ENCODE measurements at regions not wholly inside any gene's neighbourhood (a gene's known extent, or its start where the extent isn't known, plus 50 kb on each side); places are given as distances from the start of the nearest gene placed in this dataset.

- ATAC-seq = no peak
- no peak overlapping the region for H3K4me3 ChIP-seq
- Mint-ChIP-seq H3K36me3 (ENCODE audit: low read depth) (no peaks in the 10 kb centered on the region), H3K4me3 (no peak overlapping the region), H3K9me3 (peaks cover 5% of the 10 kb centered on the region; the same call in 1 of the 3 replicates), H3K27me3 (ENCODE audit: insufficient read depth, low read depth, poor library complexity) (peaks cover 14% of the 10 kb centered on the region), H3K4me1 (no peaks in the 10 kb centered on the region), H3K27ac (no peak overlapping the region)
- no peaks in the 10 kb centered on the region for H3F3A ChIP-seq (replicated peaks; ENCODE audit: low read depth)
- H4K20me1 ChIP-seq (replicated peaks; ENCODE audit: insufficient read depth) = no peaks in the 10 kb centered on the region
- no peak for DNase-seq (ENCODE audit: low spot score)
- TF ChIP-seq JUNB (IDR thresholded peaks at IDR 0.05; ENCODE audit: unreplicated experiment) (no peak), ZNF114 (CRISPR knock-in tag; IDR thresholded peaks at IDR 0.05) (no peak), EZH2phosphoT487 (IDR thresholded peaks at IDR 0.05; ENCODE audit: unreplicated experiment) (no peak), POLR2AphosphoS5 (IDR thresholded peaks at IDR 0.05; ENCODE audit: low read depth) (no peak), ETS1 (IDR thresholded peaks at IDR 0.05) (no peak), NANOG (IDR thresholded peaks at IDR 0.05; ENCODE audit: borderline replicate concordance) (no peak), ZNF331 (CRISPR knock-in tag; IDR thresholded peaks at IDR 0.05; ENCODE audit: low read depth) (no peak)
- TF ChIP-seq, protein P1, sequence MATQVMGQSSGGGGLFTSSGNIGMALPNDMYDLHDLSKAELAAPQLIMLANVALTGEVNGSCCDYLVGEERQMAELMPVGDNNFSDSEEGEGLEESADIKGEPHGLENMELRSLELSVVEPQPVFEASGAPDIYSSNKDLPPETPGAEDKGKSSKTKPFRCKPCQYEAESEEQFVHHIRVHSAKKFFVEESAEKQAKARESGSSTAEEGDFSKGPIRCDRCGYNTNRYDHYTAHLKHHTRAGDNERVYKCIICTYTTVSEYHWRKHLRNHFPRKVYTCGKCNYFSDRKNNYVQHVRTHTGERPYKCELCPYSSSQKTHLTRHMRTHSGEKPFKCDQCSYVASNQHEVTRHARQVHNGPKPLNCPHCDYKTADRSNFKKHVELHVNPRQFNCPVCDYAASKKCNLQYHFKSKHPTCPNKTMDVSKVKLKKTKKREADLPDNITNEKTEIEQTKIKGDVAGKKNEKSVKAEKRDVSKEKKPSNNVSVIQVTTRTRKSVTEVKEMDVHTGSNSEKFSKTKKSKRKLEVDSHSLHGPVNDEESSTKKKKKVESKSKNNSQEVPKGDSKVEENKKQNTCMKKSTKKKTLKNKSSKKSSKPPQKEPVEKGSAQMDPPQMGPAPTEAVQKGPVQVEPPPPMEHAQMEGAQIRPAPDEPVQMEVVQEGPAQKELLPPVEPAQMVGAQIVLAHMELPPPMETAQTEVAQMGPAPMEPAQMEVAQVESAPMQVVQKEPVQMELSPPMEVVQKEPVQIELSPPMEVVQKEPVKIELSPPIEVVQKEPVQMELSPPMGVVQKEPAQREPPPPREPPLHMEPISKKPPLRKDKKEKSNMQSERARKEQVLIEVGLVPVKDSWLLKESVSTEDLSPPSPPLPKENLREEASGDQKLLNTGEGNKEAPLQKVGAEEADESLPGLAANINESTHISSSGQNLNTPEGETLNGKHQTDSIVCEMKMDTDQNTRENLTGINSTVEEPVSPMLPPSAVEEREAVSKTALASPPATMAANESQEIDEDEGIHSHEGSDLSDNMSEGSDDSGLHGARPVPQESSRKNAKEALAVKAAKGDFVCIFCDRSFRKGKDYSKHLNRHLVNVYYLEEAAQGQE (IDR thresholded peaks at IDR 0.05; ENCODE audit: unreplicated experiment) = no peak
- TF ChIP-seq, protein P2, sequence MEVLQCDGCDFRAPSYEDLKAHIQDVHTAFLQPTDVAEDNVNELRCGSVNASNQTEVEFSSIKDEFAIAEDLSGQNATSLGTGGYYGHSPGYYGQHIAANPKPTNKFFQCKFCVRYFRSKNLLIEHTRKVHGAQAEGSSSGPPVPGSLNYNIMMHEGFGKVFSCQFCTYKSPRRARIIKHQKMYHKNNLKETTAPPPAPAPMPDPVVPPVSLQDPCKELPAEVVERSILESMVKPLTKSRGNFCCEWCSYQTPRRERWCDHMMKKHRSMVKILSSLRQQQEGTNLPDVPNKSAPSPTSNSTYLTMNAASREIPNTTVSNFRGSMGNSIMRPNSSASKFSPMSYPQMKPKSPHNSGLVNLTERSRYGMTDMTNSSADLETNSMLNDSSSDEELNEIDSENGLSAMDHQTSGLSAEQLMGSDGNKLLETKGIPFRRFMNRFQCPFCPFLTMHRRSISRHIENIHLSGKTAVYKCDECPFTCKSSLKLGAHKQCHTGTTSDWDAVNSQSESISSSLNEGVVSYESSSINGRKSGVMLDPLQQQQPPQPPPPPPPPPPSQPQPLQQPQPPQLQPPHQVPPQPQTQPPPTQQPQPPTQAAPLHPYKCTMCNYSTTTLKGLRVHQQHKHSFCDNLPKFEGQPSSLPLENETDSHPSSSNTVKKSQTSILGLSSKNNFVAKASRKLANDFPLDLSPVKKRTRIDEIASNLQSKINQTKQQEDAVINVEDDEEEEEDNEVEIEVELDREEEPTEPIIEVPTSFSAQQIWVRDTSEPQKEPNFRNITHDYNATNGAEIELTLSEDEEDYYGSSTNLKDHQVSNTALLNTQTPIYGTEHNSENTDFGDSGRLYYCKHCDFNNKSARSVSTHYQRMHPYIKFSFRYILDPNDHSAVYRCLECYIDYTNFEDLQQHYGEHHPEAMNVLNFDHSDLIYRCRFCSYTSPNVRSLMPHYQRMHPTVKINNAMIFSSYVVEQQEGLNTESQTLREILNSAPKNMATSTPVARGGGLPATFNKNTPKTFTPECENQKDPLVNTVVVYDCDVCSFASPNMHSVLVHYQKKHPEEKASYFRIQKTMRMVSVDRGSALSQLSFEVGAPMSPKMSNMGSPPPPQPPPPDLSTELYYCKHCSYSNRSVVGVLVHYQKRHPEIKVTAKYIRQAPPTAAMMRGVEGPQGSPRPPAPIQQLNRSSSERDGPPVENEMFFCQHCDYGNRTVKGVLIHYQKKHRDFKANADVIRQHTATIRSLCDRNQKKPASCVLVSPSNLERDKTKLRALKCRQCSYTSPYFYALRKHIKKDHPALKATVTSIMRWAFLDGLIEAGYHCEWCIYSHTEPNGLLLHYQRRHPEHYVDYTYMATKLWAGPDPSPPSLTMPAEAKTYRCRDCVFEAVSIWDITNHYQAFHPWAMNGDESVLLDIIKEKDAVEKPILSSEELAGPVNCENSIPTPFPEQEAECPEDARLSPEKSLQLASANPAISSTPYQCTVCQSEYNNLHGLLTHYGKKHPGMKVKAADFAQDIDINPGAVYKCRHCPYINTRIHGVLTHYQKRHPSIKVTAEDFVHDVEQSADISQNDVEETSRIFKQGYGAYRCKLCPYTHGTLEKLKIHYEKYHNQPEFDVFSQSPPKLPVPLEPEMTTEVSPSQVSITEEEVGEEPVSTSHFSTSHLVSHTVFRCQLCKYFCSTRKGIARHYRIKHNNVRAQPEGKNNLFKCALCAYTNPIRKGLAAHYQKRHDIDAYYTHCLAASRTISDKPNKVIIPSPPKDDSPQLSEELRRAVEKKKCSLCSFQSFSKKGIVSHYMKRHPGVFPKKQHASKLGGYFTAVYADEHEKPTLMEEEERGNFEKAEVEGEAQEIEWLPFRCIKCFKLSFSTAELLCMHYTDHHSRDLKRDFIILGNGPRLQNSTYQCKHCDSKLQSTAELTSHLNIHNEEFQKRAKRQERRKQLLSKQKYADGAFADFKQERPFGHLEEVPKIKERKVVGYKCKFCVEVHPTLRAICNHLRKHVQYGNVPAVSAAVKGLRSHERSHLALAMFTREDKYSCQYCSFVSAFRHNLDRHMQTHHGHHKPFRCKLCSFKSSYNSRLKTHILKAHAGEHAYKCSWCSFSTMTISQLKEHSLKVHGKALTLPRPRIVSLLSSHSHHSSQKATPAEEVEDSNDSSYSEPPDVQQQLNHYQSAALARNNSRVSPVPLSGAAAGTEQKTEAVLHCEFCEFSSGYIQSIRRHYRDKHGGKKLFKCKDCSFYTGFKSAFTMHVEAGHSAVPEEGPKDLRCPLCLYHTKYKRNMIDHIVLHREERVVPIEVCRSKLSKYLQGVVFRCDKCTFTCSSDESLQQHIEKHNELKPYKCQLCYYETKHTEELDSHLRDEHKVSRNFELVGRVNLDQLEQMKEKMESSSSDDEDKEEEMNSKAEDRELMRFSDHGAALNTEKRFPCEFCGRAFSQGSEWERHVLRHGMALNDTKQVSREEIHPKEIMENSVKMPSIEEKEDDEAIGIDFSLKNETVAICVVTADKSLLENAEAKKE (CRISPR knock-in tag; IDR thresholded peaks at IDR 0.05) = no peak
- H3K36me3 ChIP-seq (ENCODE audit: insufficient read depth) = no peaks in the 10 kb centered on the region
- H3K79me2 ChIP-seq (replicated peaks; ENCODE audit: insufficient read depth) = no peaks in the 10 kb centered on the region
- no peak overlapping the region for H3K4me2 ChIP-seq
- no peaks in the 10 kb centered on the region for H3K27me3 ChIP-seq (ENCODE audit: insufficient read depth)
- H3K27ac ChIP-seq (ENCODE audit: low read depth) = no peak overlapping the region
- H3K9me2 ChIP-seq (ENCODE audit: insufficient read depth) = 0 out of 2 replicates have a peak, but pooled peaks cover 3% of the 10 kb centered on the region
- no peak overlapping the region for H2AFZ ChIP-seq
- H3K4me1 ChIP-seq (ENCODE audit: insufficient read depth) = no peaks in the 10 kb centered on the region
These were observed 161.1 kb upstream of the CHST15 start for GRCh38 chr10:124254490-124254889.
